ENCODE measurements at regions not wholly inside any gene's neighbourhood (a gene's known extent, or its start where the extent isn't known, plus 50 kb on each side); places are given as distances from the start of the nearest gene placed in this dataset.

DNA sequence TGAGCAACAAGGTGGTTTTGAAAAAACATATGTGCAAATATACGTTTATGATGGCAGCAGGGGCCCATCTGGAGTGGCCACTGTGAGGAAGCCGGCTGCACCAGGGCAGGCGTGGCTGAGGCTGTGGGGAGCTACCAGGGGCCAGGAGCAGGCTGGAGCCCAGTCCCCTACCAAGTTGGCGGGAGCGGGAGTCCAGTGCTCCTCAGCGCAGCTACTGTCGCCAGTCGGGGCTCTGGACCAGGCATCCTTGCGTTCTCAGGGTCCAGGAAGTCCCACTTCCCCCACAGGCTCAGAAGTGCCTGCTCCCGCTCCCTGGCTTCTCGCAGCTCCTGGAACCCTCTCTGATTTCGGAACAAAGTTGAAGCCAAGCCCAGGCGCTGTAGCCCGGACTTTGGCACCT lies 1377.5 kb upstream of the FLRT2 start:
- ATAC-seq (ENCODE audit: insufficient read depth, low read depth), result no peak

DNA sequence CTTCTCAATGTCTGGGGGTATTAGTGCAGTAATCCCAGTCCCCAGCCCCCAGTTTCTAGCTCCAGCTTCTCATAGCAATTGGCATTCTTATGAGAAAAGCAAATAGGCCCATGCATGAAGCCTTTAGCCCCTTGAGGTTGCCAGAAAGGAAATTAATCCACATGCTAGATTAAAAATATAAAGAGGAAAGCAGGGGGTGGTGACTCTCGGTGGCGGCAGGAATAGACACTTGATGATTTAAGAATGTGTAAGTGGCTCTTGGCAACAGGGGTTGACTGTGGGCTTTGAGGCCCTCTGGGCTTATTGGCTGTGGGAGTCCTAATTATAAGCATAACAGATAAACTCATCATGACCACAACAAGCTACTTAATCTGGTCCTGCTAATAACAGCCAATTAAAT lies 1367.3 kb upstream of the FLRT2 start:
- ATAC-seq (ENCODE audit: insufficient read depth, low read depth), result no peak
- Histone ChIP-seq H3K4me3 (ENCODE audit: low read depth in 1 of 2, low read length in 2 of 2) (no peak overlapping the region), H3K9ac (ENCODE audit: low read depth, low read length) (no peak overlapping the region), H3K4me2 (ENCODE audit: insufficient read depth, low read length) (no peak overlapping the region), H3K79me2 (ENCODE audit: insufficient read depth, low read length) (no peaks in the 10 kb centered on the region), H4K20me1 (ENCODE audit: insufficient read depth, low read length) (no peaks in the 10 kb centered on the region), H2AFZ (ENCODE audit: low read depth, low read length) (no peak overlapping the region), H3K36me3 (ENCODE audit: insufficient read depth, low read length) (no peaks in the 10 kb centered on the region), H3K4me1 (ENCODE audit: insufficient read depth, low read length) (no peaks in the 10 kb centered on the region), H3K27ac (ENCODE audit: low read length) (no peak overlapping the region), H3K9me3 (ENCODE audit: insufficient read depth, low read length, severe bottlenecking) (no peaks in the 10 kb centered on the region), H3K27me3 (ENCODE audit: insufficient read depth, low read length, poor library complexity) (no peaks in the 10 kb centered on the region)
- TF ChIP-seq, protein P1, sequence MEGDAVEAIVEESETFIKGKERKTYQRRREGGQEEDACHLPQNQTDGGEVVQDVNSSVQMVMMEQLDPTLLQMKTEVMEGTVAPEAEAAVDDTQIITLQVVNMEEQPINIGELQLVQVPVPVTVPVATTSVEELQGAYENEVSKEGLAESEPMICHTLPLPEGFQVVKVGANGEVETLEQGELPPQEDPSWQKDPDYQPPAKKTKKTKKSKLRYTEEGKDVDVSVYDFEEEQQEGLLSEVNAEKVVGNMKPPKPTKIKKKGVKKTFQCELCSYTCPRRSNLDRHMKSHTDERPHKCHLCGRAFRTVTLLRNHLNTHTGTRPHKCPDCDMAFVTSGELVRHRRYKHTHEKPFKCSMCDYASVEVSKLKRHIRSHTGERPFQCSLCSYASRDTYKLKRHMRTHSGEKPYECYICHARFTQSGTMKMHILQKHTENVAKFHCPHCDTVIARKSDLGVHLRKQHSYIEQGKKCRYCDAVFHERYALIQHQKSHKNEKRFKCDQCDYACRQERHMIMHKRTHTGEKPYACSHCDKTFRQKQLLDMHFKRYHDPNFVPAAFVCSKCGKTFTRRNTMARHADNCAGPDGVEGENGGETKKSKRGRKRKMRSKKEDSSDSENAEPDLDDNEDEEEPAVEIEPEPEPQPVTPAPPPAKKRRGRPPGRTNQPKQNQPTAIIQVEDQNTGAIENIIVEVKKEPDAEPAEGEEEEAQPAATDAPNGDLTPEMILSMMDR (IDR thresholded peaks at IDR 0.05; ENCODE audit: borderline replicate concordance, extremely low read depth, low read length, poor library complexity, severe bottlenecking), result no peak
- TF ChIP-seq EZH2 (IDR thresholded peaks at IDR 0.05; ENCODE audit: borderline replicate concordance, low read depth, low read length, severe bottlenecking), result no peak
- no peak for DNase-seq

More for the DNA sequence above, 1377.5 kb upstream of the FLRT2 start:
- H3K4me2 ChIP-seq (ENCODE audit: insufficient read depth, low read length), result no peak overlapping the region
- H3K79me2 ChIP-seq (ENCODE audit: insufficient read depth, low read length), result no peaks in the 10 kb centered on the region
- H3K4me3 ChIP-seq (ENCODE audit: low read depth in 1 of 2, low read length in 2 of 2), result no peak overlapping the region
- no peak for DNase-seq
- no peaks in the 10 kb centered on the region for H3K4me1 ChIP-seq (ENCODE audit: insufficient read depth, low read length)
- H3K36me3 ChIP-seq (ENCODE audit: insufficient read depth, low read length), result no peaks in the 10 kb centered on the region
- no peaks in the 10 kb centered on the region for H3K27me3 ChIP-seq (ENCODE audit: insufficient read depth, low read length, poor library complexity)
- no peaks in the 10 kb centered on the region for H4K20me1 ChIP-seq (ENCODE audit: insufficient read depth, low read length)
- no peak for TF ChIP-seq EZH2 (IDR thresholded peaks at IDR 0.05; ENCODE audit: borderline replicate concordance, low read depth, low read length, severe bottlenecking)
- TF ChIP-seq, protein P1 (IDR thresholded peaks at IDR 0.05; ENCODE audit: borderline replicate concordance, extremely low read depth, low read length, poor library complexity, severe bottlenecking), result no peak
- H3K27ac ChIP-seq (ENCODE audit: low read length), result no peak overlapping the region
- no peak overlapping the region for H2AFZ ChIP-seq (ENCODE audit: low read depth, low read length)
- H3K9me3 ChIP-seq (ENCODE audit: insufficient read depth, low read length, severe bottlenecking), result no peaks in the 10 kb centered on the region
- H3K9ac ChIP-seq (ENCODE audit: low read depth, low read length), result no peak overlapping the region

DNA sequence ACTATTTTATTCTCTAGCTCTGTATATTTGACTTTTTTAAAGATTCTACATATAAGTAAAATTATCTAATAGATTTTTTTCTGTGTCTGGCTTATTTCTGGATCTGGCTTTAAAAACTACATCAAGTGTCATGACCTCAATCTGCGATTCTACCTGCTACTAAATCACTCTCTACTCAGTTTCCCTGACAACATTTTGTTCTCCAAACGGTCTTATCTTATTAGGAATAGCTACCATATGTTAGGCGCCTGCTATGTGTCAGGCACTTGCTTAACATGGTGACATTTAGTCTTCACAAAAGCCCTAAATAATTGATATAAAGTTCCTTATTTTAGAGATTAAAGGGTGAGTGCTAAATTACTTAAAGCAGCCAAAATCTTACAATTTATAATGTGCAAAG lies 1362.9 kb upstream of the FLRT2 start:
- no peak overlapping the region for H3K4me3 ChIP-seq (ENCODE audit: low read depth in 1 of 2, low read length in 2 of 2)
- no peak overlapping the region for H2AFZ ChIP-seq (ENCODE audit: low read depth, low read length)
- no peaks in the 10 kb centered on the region for H4K20me1 ChIP-seq (ENCODE audit: insufficient read depth, low read length)
- H3K9ac ChIP-seq (ENCODE audit: low read depth, low read length), result no peak overlapping the region
- H3K27ac ChIP-seq (ENCODE audit: low read length), result no peak overlapping the region
- ATAC-seq (ENCODE audit: insufficient read depth, low read depth) (no peak), DNase-seq (no peak)
- TF ChIP-seq, protein P1 (IDR thresholded peaks at IDR 0.05; ENCODE audit: borderline replicate concordance, extremely low read depth, low read length, poor library complexity, severe bottlenecking), result no peak
- TF ChIP-seq EZH2 (IDR thresholded peaks at IDR 0.05; ENCODE audit: borderline replicate concordance, low read depth, low read length, severe bottlenecking), result no peak
- H3K36me3 ChIP-seq (ENCODE audit: insufficient read depth, low read length), result no peaks in the 10 kb centered on the region
- no peak overlapping the region for H3K4me2 ChIP-seq (ENCODE audit: insufficient read depth, low read length)
- H3K9me3 ChIP-seq (ENCODE audit: insufficient read depth, low read length, severe bottlenecking), result no peaks in the 10 kb centered on the region
- H3K27me3 ChIP-seq (ENCODE audit: insufficient read depth, low read length, poor library complexity), result no peaks in the 10 kb centered on the region
- H3K4me1 ChIP-seq (ENCODE audit: insufficient read depth, low read length), result no peaks in the 10 kb centered on the region
- H3K79me2 ChIP-seq (ENCODE audit: insufficient read depth, low read length), result no peaks in the 10 kb centered on the region

DNA sequence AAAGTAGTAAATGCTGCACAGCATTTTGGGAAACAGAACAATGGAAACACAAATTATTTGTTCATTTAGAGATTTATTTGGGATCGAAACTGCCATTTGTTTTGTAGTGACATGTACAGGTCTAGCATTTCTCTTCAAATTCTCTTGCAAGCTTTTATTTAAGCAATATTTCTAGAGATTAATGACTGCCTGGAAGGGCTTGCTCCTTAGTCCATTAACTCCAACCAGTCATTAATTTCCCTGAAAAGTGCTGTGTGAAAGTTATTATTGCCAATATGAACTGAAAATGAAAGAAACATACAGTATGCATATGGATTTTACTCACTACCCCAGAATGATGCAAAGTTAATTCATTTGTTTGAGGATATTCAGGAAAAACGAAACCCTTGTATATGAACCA lies 1349.6 kb upstream of the FLRT2 start:
- Histone ChIP-seq H3K9ac (ENCODE audit: low read depth, low read length) (no peak overlapping the region), H3K27me3 (ENCODE audit: insufficient read depth, low read length, poor library complexity) (no peaks in the 10 kb centered on the region), H3K79me2 (ENCODE audit: insufficient read depth, low read length) (no peaks in the 10 kb centered on the region), H3K4me2 (ENCODE audit: insufficient read depth, low read length) (no peak overlapping the region), H4K20me1 (ENCODE audit: insufficient read depth, low read length) (no peaks in the 10 kb centered on the region), H3K27ac (ENCODE audit: low read length) (no peak overlapping the region), H3K4me3 (ENCODE audit: low read depth in 1 of 2, low read length in 2 of 2) (no peak overlapping the region), H3K4me1 (ENCODE audit: insufficient read depth, low read length) (no peaks in the 10 kb centered on the region), H3K36me3 (ENCODE audit: insufficient read depth, low read length) (no peaks in the 10 kb centered on the region), H2AFZ (ENCODE audit: low read depth, low read length) (no peak overlapping the region), H3K9me3 (ENCODE audit: insufficient read depth, low read length, severe bottlenecking) (no peaks in the 10 kb centered on the region)
- ATAC-seq (ENCODE audit: insufficient read depth, low read depth), result no peak
- DNase-seq, result no peak
- no peak for TF ChIP-seq EZH2 (IDR thresholded peaks at IDR 0.05; ENCODE audit: borderline replicate concordance, low read depth, low read length, severe bottlenecking)
- TF ChIP-seq, protein P1 (IDR thresholded peaks at IDR 0.05; ENCODE audit: borderline replicate concordance, extremely low read depth, low read length, poor library complexity, severe bottlenecking), result no peak

All from DND-41 (cell line).